ENCODE measurements at regions not wholly inside any gene's neighbourhood (a gene's known extent, or its start where the extent isn't known, plus 50 kb on each side); places are given as distances from the start of the nearest gene placed in this dataset.
"Not testable (repeated sequence)": the region's sequence is repeated elsewhere in the genome, so short reads cannot be mapped to it uniquely, and the experiment has no call there.

- TF ChIP-seq CTCF (IDR thresholded peaks at IDR 0.05) (no peak), EP300 (IDR thresholded peaks at IDR 0.05) (no peak), POLR2A (IDR thresholded peaks at IDR 0.05) (no peak)
- H3K9me3 ChIP-seq: no peaks in the 10 kb centered on the region
- no peaks in the 10 kb centered on the region for H3K36me3 ChIP-seq
- no peaks in the 10 kb centered on the region for H3K4me1 ChIP-seq (ENCODE audit: insufficient read depth)
- H3K27me3 ChIP-seq: no peaks in the 10 kb centered on the region
- 75 to 84% (median 79%) methylated on average over 6 of the region's 6 CpGs for WGBS, 3 donors
- no peak overlapping the region for H3K4me3 ChIP-seq
- intact Hi-C loops (cut with DNase I): no loop called here
- DNase-seq: no peak
- no peak overlapping the region for H3K27ac ChIP-seq
Measured at GRCh38 chr1:29925058-29925457, 688.7 kb downstream of the PTPRU start.

GRCh38 chr1:29924017-29924431 lies 687.7 kb downstream of the PTPRU start:
- no peak for DNase-seq
- WGBS, 3 donors: 3 to 19% (median 6%) methylated on average over 2 of the region's 2 CpGs
- Histone ChIP-seq H3K27ac (no peak overlapping the region), H3K4me1 (ENCODE audit: insufficient read depth) (no peaks in the 10 kb centered on the region), H3K4me3 (no peak overlapping the region), H3K36me3 (no peaks in the 10 kb centered on the region), H3K27me3 (no peaks in the 10 kb centered on the region), H3K9me3 (no peaks in the 10 kb centered on the region)
- intact Hi-C loops (cut with DNase I): no loop called here
- TF ChIP-seq POLR2A (IDR thresholded peaks at IDR 0.05) (no peak), EP300 (IDR thresholded peaks at IDR 0.05) (no peak), CTCF (IDR thresholded peaks at IDR 0.05) (no peak)

GRCh38 chr1:29921741-29922140 lies 685.4 kb downstream of the PTPRU start:
- DNase-seq: no peak
- TF ChIP-seq POLR2A (IDR thresholded peaks at IDR 0.05) (no peak), CTCF (IDR thresholded peaks at IDR 0.05) (no peak), EP300 (IDR thresholded peaks at IDR 0.05) (no peak)
- Histone ChIP-seq H3K36me3 (no peaks in the 10 kb centered on the region), H3K4me1 (ENCODE audit: insufficient read depth) (no peaks in the 10 kb centered on the region), H3K27ac (no peak overlapping the region), H3K4me3 (no peak overlapping the region), H3K27me3 (no peaks in the 10 kb centered on the region), H3K9me3 (no peaks in the 10 kb centered on the region)
- intact Hi-C loops (cut with DNase I): no loop called here
- 73 to 91% (median 88%) methylated on average over 2 of the region's 2 CpGs for WGBS, 3 donors

- TF ChIP-seq POLR2A (IDR thresholded peaks at IDR 0.05) (no peak), EP300 (IDR thresholded peaks at IDR 0.05) (no peak), CTCF (IDR thresholded peaks at IDR 0.05) (no peak)
- no peak overlapping the region for H3K4me3 ChIP-seq
- no peaks in the 10 kb centered on the region for H3K27me3 ChIP-seq
- intact Hi-C loops (cut with DNase I): no loop called here
- H3K27ac ChIP-seq: no peak overlapping the region
- no peaks in the 10 kb centered on the region for H3K9me3 ChIP-seq
- H3K36me3 ChIP-seq: no peaks in the 10 kb centered on the region
- H3K4me1 ChIP-seq (ENCODE audit: insufficient read depth): no peaks in the 10 kb centered on the region
- DNase-seq: no peak
- 74 to 79% (median 75%) methylated on average over 11 of the region's 11 CpGs for WGBS, 3 donors
Measured at GRCh38 chr1:29920784-29921183, 684.5 kb downstream of the PTPRU start.

- intact Hi-C loops (cut with DNase I): no loop called here
- H3K27me3 ChIP-seq: no peaks in the 10 kb centered on the region
- H3K36me3 ChIP-seq: no peaks in the 10 kb centered on the region
Measured at GRCh38 chr1:29920316-29920715, 684.0 kb downstream of the PTPRU start.

GRCh38 chr1:29919041-29919440 lies 682.7 kb downstream of the PTPRU start:
- not testable (repeated sequence) for DNase-seq; H3K27ac ChIP-seq; H3K9me3 ChIP-seq; H3K36me3 ChIP-seq; H3K27me3 ChIP-seq; H3K4me3 ChIP-seq; H3K4me1 ChIP-seq (ENCODE audit: insufficient read depth)
- intact Hi-C loops (cut with DNase I): loop anchor here in 1 of 4 donors (2.0 kb wide), 1 partner anchor 46 kb away; no protein-coding TSS in a partner anchor
- 80 to 87% (median 87%) methylated on average over 7 of the region's 7 CpGs for WGBS, 3 donors

More at GRCh38 chr1:29920316-29920715, 684.0 kb downstream of the PTPRU start:
- no peak overlapping the region for H3K4me3 ChIP-seq
- H3K4me1 ChIP-seq (ENCODE audit: insufficient read depth): no peaks in the 10 kb centered on the region
- no peak overlapping the region for H3K27ac ChIP-seq
- TF ChIP-seq POLR2A (IDR thresholded peaks at IDR 0.05): no peak
- no peak for TF ChIP-seq CTCF (IDR thresholded peaks at IDR 0.05)
- TF ChIP-seq EP300 (IDR thresholded peaks at IDR 0.05): no peak
- 67 to 70% (median 68%) methylated on average over 8 to 9 of the region's 9 CpGs for WGBS, 3 donors
- no peaks in the 10 kb centered on the region for H3K9me3 ChIP-seq
- no peak for DNase-seq

Data from ovary (tissue), 7 donors.